A549 (cell line): ENCODE measurements at regions not wholly inside any gene's neighbourhood (a gene's known extent, or its start where the extent isn't known, plus 50 kb on each side); places are given as distances from the start of the nearest gene placed in this dataset.

ENCODE experiments used
- ATAC-seq, 2 experiments: fragments of 200-7000 bp in 1 of 2; fragments of >200 bp in 1 of 2; cut with Nextera tagmentation in 1 of 2; cut with Tn5 transposase in 1 of 2; 3 replicates each; pipeline versions ENCODE4 v1.8.0 to v1.9.1; 2018 to 2020; ENCODE audit warnings: mild to moderate bottlenecking in 1 of 2, moderate library complexity in 1 of 2
- CTCF ChIA-PET: fragments of 300-600 bp; sonication (Branson Sonifier 250); formaldehyde crosslinking; extraction: SDS; loops from one replicate; lab custom pipeline; 2021; ENCODE audit warnings: antibody characterized with exemption, inconsistent platforms; lab: Yijun Ruan, JAX
- POLR2A ChIA-PET: fragments of 350-600 bp; formaldehyde crosslinking; extraction: SDS; loops from one replicate; lab custom pipeline; 2021; ENCODE audit warnings: antibody characterized with exemption, inconsistent platforms; lab: Yijun Ruan, JAX
- DNase-seq, 2 experiments: peaks; one replicate each; pipeline versions ENCODE4 v3.0.0 to v3.0.0-alpha.2; 2011 to 2016; ENCODE audit warnings: low read depth in 1 of 2, low spot score in 1 of 2
- FAIRE-seq: peaks from 2 replicates; lab custom pipeline; 2011; peaks lifted over from hg19 to GRCh38; lab: Jason Lieb, UNC
- H3K27ac ChIP-seq, 2 experiments: fragments of >200 bp; sonication (Bioruptor Twin); formaldehyde crosslinking; 3 replicates each; pipeline ENCODE4 v1.5.1; 2016 to 2017
- H3K4me1 ChIP-seq: fragments of >200 bp; sonication (Bioruptor Twin); formaldehyde crosslinking; 3 replicates; pipeline ENCODE4 v1.6.1; 2016
- H3K4me2 ChIP-seq: fragments of >200 bp; sonication (Bioruptor Twin); formaldehyde crosslinking; 3 replicates; pipeline ENCODE4 v1.6.1; 2016
- H3K4me3 ChIP-seq: fragments of >200 bp; sonication (Bioruptor Twin); formaldehyde crosslinking; 3 replicates; pipeline ENCODE4 v1.5.1; 2016
- H3K9me3 ChIP-seq: fragments of >200 bp; sonication (Bioruptor Twin); formaldehyde crosslinking; 3 replicates; pipeline ENCODE4 v1.6.1; 2016
- ATOH8 ChIP-seq: fragments of 250-450 bp; sonication (Bioruptor Pico); IDR thresholded peaks from 2 replicates; pipeline ENCODE4 v1.5.0; 2020; ENCODE audit warnings: low read depth, mild to moderate bottlenecking, moderate library complexity
- CBX2 ChIP-seq: fragments of 200-600 bp; sonication (generic); IDR thresholded peaks from 2 replicates; pipeline ENCODE4 v1.6.1; 2016; ENCODE audit warnings: low read depth, mild to moderate bottlenecking, borderline replicate concordance
- CBX8 ChIP-seq: fragments of 200-600 bp; sonication (generic); IDR thresholded peaks from 2 replicates; pipeline ENCODE4 v1.6.1; 2016
- CHD2 ChIP-seq: fragments of 150-350 bp; IDR thresholded peaks from 2 replicates; pipeline ENCODE4 v1.6.1; 2014; ENCODE audit warnings: low read length; ENCODE audit not compliant: partially characterized antibody
- EHF ChIP-seq: fragments of 250-450 bp; sonication (Bioruptor Pico); IDR thresholded peaks from 2 replicates; pipeline ENCODE4 v1.5.0; 2020; ENCODE audit warnings: mild to moderate bottlenecking
- ELK1 ChIP-seq: fragments of 150-350 bp; IDR thresholded peaks from 2 replicates; pipeline ENCODE4 v1.6.1; 2014; ENCODE audit warnings: low read depth, mild to moderate bottlenecking, low read length
- ESRRA ChIP-seq: fragments of 150-350 bp; IDR thresholded peaks from 2 replicates; pipeline ENCODE4 v1.6.1; 2014; ENCODE audit warnings: mild to moderate bottlenecking, low read length, borderline replicate concordance
- GATA3 ChIP-seq: IDR thresholded peaks from 2 replicates; pipeline ENCODE4 v1.6.1; 2012; ENCODE audit warnings: borderline replicate concordance
- HDAC2 ChIP-seq: fragments of 200-600 bp; sonication (generic); IDR thresholded peaks from 2 replicates; pipeline ENCODE4 v1.6.1; 2016
- HES2 ChIP-seq: fragments of >200 bp; sonication (Bioruptor Twin); formaldehyde crosslinking; IDR thresholded peaks from 2 replicates; pipeline ENCODE4 v1.6.1; 2016
- HMGXB4 ChIP-seq: fragments of 250-450 bp; sonication (Bioruptor Pico); IDR thresholded peaks from 2 replicates; pipeline ENCODE4 v1.5.0; 2021; ENCODE audit warnings: mild to moderate bottlenecking, moderate library complexity, borderline replicate concordance
- HOXA7 ChIP-seq: fragments of 250-450 bp; sonication (Bioruptor Pico); IDR thresholded peaks from 2 replicates; pipeline ENCODE4 v1.5.0; 2020; ENCODE audit warnings: mild to moderate bottlenecking, moderate library complexity
- HOXB13 ChIP-seq: fragments of 250-450 bp; sonication (Bioruptor Pico); IDR thresholded peaks from 2 replicates; pipeline ENCODE4 v1.5.0; 2020; ENCODE audit warnings: low read depth, mild to moderate bottlenecking, moderate library complexity
- JUN ChIP-seq, 2 experiments: fragments of >200 bp; sonication (Bioruptor Twin); formaldehyde crosslinking; IDR thresholded peaks; 2 replicates in 1 of 2; 3 replicates in 1 of 2; pipeline ENCODE4 v1.6.1; 2016 to 2017
- KDM1A ChIP-seq: fragments of 200-600 bp; sonication (generic); IDR thresholded peaks from 2 replicates; pipeline ENCODE4 v1.6.1; 2016; ENCODE audit warnings: low read depth, mild to moderate bottlenecking
- KDM5A ChIP-seq: fragments of 200-600 bp; sonication (generic); IDR thresholded peaks from 2 replicates; pipeline ENCODE4 v1.6.1; 2016; ENCODE audit warnings: antibody characterized with exemption, mild to moderate bottlenecking
- MYC ChIP-seq: IDR thresholded peaks from 2 replicates; pipeline ENCODE4 v1.6.1; 2012; ENCODE audit warnings: mild to moderate bottlenecking, inconsistent platforms, low read length, improper control_type of control experiment, borderline replicate concordance
- NR3C1 ChIP-seq: fragments of >200 bp; sonication (Bioruptor Twin); formaldehyde crosslinking; IDR thresholded peaks from 3 replicates; pipeline ENCODE4 v1.6.1; 2017
- POLR2A ChIP-seq: IDR thresholded peaks from 2 replicates; pipeline ENCODE4 v1.6.1; 2012; ENCODE audit warnings: mild to moderate bottlenecking, low read length
- RARB ChIP-seq: fragments of 250-450 bp; sonication (Bioruptor Pico); IDR thresholded peaks from 2 replicates; pipeline ENCODE4 v1.8.0; 2021; ENCODE audit warnings: mild to moderate bottlenecking, moderate library complexity
- RCOR1 ChIP-seq: fragments of 150-350 bp; IDR thresholded peaks from 2 replicates; pipeline ENCODE4 v1.6.1; 2014; ENCODE audit warnings: antibody characterized with exemption, low read length, low read depth
- REST ChIP-seq: fragments of 200-600 bp; sonication (generic); IDR thresholded peaks from 2 replicates; pipeline ENCODE4 v1.6.1; 2016; ENCODE audit warnings: antibody characterized with exemption, mild to moderate bottlenecking, moderate library complexity
- RFX5 ChIP-seq: fragments of 450-650 bp; IDR thresholded peaks from 2 replicates; pipeline ENCODE4 v1.7.1; 2014; ENCODE audit warnings: antibody characterized with exemption, mild to moderate bottlenecking, moderate library complexity
- RNF2 ChIP-seq: fragments of 200-600 bp; sonication (generic); IDR thresholded peaks from 2 replicates; pipeline ENCODE4 v1.6.1; 2016; ENCODE audit warnings: low read depth, mild to moderate bottlenecking, antibody characterized with exemption, moderate library complexity, borderline replicate concordance
- TFCP2L1 ChIP-seq: fragments of 250-450 bp; sonication (Bioruptor Pico); IDR thresholded peaks from 2 replicates; pipeline ENCODE4 v1.5.0; 2021; ENCODE audit warnings: mild to moderate bottlenecking
- USF2 ChIP-seq: fragments of 450-650 bp; IDR thresholded peaks from 2 replicates; pipeline ENCODE4 v1.6.1; 2014; ENCODE audit warnings: antibody characterized with exemption
- ZFP36 ChIP-seq: fragments of 450-650 bp; IDR thresholded peaks from 2 replicates; pipeline ENCODE4 v1.6.1; 2014; ENCODE audit warnings: borderline replicate concordance; ENCODE audit not compliant: partially characterized antibody
- ZNF302 ChIP-seq: fragments of 250-450 bp; sonication (Bioruptor Pico); IDR thresholded peaks from 2 replicates; pipeline ENCODE4 v1.9.0; 2021; ENCODE audit warnings: inconsistent platforms, mild to moderate bottlenecking, moderate library complexity
- ZSCAN20 ChIP-seq: fragments of 250-450 bp; sonication (Bioruptor Pico); IDR thresholded peaks from 2 replicates; pipeline ENCODE4 v1.8.0; 2022; ENCODE audit warnings: mild to moderate bottlenecking, moderate library complexity
- WGBS: methylation state at CpG from one replicate; pipeline ENCODE4 v1.1.6; 2017; ENCODE audit errors: missing lambda C conversion rate; 5-methylcytosine and 5-hydroxymethylcytosine counted together

- FAIRE-seq (no peak), DNase-seq (no peak), ATAC-seq (no peak)
- H3K9me3 ChIP-seq, result no peaks in the 10 kb centered on the region
- TF ChIP-seq HOXB13 (CRISPR knock-in tag), result no peak
- TF ChIP-seq NR3C1, result no peak
- no peak for TF ChIP-seq HMGXB4 (CRISPR knock-in tag)
- TF ChIP-seq TFCP2L1 (CRISPR knock-in tag), result no peak
- TF ChIP-seq MYC, result no peak
- TF ChIP-seq RNF2, result no peak
- no peak for TF ChIP-seq POLR2A
- TF ChIP-seq RCOR1, result no peak
- no peak for TF ChIP-seq USF2
- TF ChIP-seq GATA3, result no peak
- no peak for TF ChIP-seq CHD2
- TF ChIP-seq HDAC2, result no peak
- TF ChIP-seq RARB (CRISPR knock-in tag), result no peak
- CTCF ChIA-PET, result no interaction called here
- no peak overlapping the region for H3K4me2 ChIP-seq
- H3K27ac ChIP-seq, result no peak overlapping the region
- WGBS, result 6% methylated on average over 4 of the region's 4 CpGs
- POLR2A ChIA-PET, result no interaction called here
- H3K4me3 ChIP-seq, result no peak overlapping the region
- H3K4me1 ChIP-seq, result no peaks in the 10 kb centered on the region
Measured at GRCh38 chr4:127211650-127212560, 420.9 kb upstream of the INTU start.

- Histone ChIP-seq H3K4me3 (no peak overlapping the region), H3K4me2 (no peak overlapping the region), H3K9me3 (no peaks in the 10 kb centered on the region), H3K4me1 (no peaks in the 10 kb centered on the region), H3K27ac (no peak overlapping the region)
- 15% methylated on average over 4 of the region's 4 CpGs for WGBS
- TF ChIP-seq EHF (CRISPR knock-in tag) (no peak), RFX5 (no peak), CBX8 (no peak), KDM5A (no peak), ATOH8 (CRISPR knock-in tag) (no peak), ZSCAN20 (CRISPR knock-in tag) (no peak), HES2 (no peak), REST (no peak), JUN (IDR thresholded peaks at IDR 0.05) (no peak), CBX2 (no peak), ELK1 (no peak), HOXA7 (CRISPR knock-in tag) (no peak), KDM1A (no peak), ESRRA (no peak), HDAC2 (no peak), ZNF302 (CRISPR knock-in tag) (no peak), RARB (CRISPR knock-in tag) (no peak), ZFP36 (no peak)
- ChIA-PET POLR2A (no interaction called here), CTCF (no interaction called here)
- FAIRE-seq (no peak), ATAC-seq (no peak), DNase-seq (no peak)
Measured at GRCh38 chr4:127212701-127213100, 420.1 kb upstream of the INTU start.
